ENCODE measurements at regions not wholly inside any gene's neighbourhood (a gene's known extent, or its start where the extent isn't known, plus 50 kb on each side); places are given as distances from the start of the nearest gene placed in this dataset.

- DNase-seq (ENCODE audit: extremely low read depth in 1 of 4, low spot score in 3 of 4): no peak
- no peak overlapping the region for H3K4me3 ChIP-seq
- in situ Hi-C loops (cut with MboI): no loop called here
- H4K20me1 ChIP-seq (replicated peaks; ENCODE audit: control insufficient read depth, insufficient read depth, low read length): no peaks in the 10 kb centered on the region
- no peak for ATAC-seq
- POLR2A ChIA-PET: no interaction called here
- BruUV-seq (replicated peaks): no TSS peak
- FAIRE-seq: no peak
- no peaks in the 10 kb centered on the region for H3K36me3 ChIP-seq (ENCODE audit: control insufficient read depth, insufficient read depth, low read length)
- no peaks in the 10 kb centered on the region for H3K9me1 ChIP-seq (ENCODE audit: control insufficient read depth, insufficient read depth, low read length)
- H3K27me3 ChIP-seq (ENCODE audit: control insufficient read depth in 2 of 2, insufficient read depth in 2 of 2, low read length in 2 of 2): no peaks in the 10 kb centered on the region
- H3K9me3 ChIP-seq (replicated peaks; ENCODE audit: control insufficient read depth, insufficient read depth, low read depth, low read length): no peaks in the 10 kb centered on the region
- CTCF ChIA-PET (ENCODE audit: low intra/inter-chr PET ratio): no interaction called here
- WGBS (ENCODE audit: insufficient coverage, low coverage, missing lambda C conversion rate): 0% methylated on average over 2 of the region's 2 CpGs
- no peaks in the 10 kb centered on the region for H3K79me2 ChIP-seq (ENCODE audit: control insufficient read depth, insufficient read depth, low read length)
- no peak overlapping the region for H2AFZ ChIP-seq (ENCODE audit: low read depth, low read length)
- no peak overlapping the region for H3K27ac ChIP-seq (ENCODE audit: extremely low read depth, low read depth, low read length)
- no peak overlapping the region for H3K9ac ChIP-seq (ENCODE audit: insufficient read depth in 1 of 2, low read depth in 2 of 2, low read length in 2 of 2)
- no peaks in the 10 kb centered on the region for H3K4me1 ChIP-seq (replicated peaks in 1 of 2; ENCODE audit: control insufficient read depth in 2 of 2, insufficient read depth in 2 of 2, low read length in 2 of 2)
- no peak overlapping the region for H3K4me2 ChIP-seq (ENCODE audit: insufficient read depth, low read length)
- intact Hi-C loops (cut with micrococcal nuclease): no loop called here
- no peak for TF ChIP-seq SFPQ (IDR thresholded peaks at IDR 0.05; ENCODE audit: low read depth, low read length)
- no peak for TF ChIP-seq NR2C2 (CRISPR knock-in tag; IDR thresholded peaks at IDR 0.05)
- no peak for TF ChIP-seq NR2C2 (tag; IDR thresholded peaks at IDR 0.05)
- TF ChIP-seq EZH2 (IDR thresholded peaks at IDR 0.05; ENCODE audit: borderline replicate concordance, low read depth, low read length): no peak
- no peak for TF ChIP-seq EP400 (IDR thresholded peaks at IDR 0.05)
- no peak for TF ChIP-seq YBX1 (IDR thresholded peaks at IDR 0.05)
- no peak for TF ChIP-seq FUS (optimal IDR thresholded peaks at IDR 0.05; ENCODE audit: low read depth, low read length)
- TF ChIP-seq ADNP (tag; IDR thresholded peaks at IDR 0.05): no peak
- no peak for TF ChIP-seq U2AF1 (optimal IDR thresholded peaks at IDR 0.05; ENCODE audit: low read depth, low read length)
- TF ChIP-seq PCBP1 (IDR thresholded peaks at IDR 0.05; ENCODE audit: low read depth, low read length, poor library complexity, severe bottlenecking): no peak
- TF ChIP-seq ZNF830 (CRISPR knock-in tag; IDR thresholded peaks at IDR 0.05): no peak
- no peak for TF ChIP-seq CBX3 (IDR thresholded peaks at IDR 0.05; ENCODE audit: borderline replicate concordance in 1 of 2, low read length in 2 of 2)
- no peak for TF ChIP-seq CHCHD3 (CRISPR knock-in tag; IDR thresholded peaks at IDR 0.05)
- TF ChIP-seq DDX20 (tag; IDR thresholded peaks at IDR 0.05; ENCODE audit: low read depth): no peak
- no peak for TF ChIP-seq EP300 (IDR thresholded peaks at IDR 0.05; ENCODE audit: low read length)
- no peak for TF ChIP-seq ZNF551 (CRISPR knock-in tag; IDR thresholded peaks at IDR 0.05)
- no peak for TF ChIP-seq CBX1 (IDR thresholded peaks at IDR 0.05; ENCODE audit: low read depth)
- TF ChIP-seq GTF2E2 (tag; IDR thresholded peaks at IDR 0.05): no peak
- TF ChIP-seq RNF219 (CRISPR knock-in tag; IDR thresholded peaks at IDR 0.05): no peak
- no peak for TF ChIP-seq TBL1XR1 (IDR thresholded peaks at IDR 0.05; ENCODE audit: low read length in 2 of 2)
These were observed 98.2 kb upstream of the CTNNA2 start for GRCh38 chr2:79414690-79415089.
